SH-SY5Y (cell line): ENCODE measurements at regions not wholly inside any gene's neighbourhood (a gene's known extent, or its start where the extent isn't known, plus 50 kb on each side); places are given as distances from the start of the nearest gene placed in this dataset.

Experiments used
- GATA2 ChIP-seq: IDR thresholded peaks from 2 replicates; pipeline ENCODE4 v1.6.1; 2011; ENCODE audit warnings: mild to moderate bottlenecking, low read depth, low read length
- GATA3 ChIP-seq: IDR thresholded peaks from 2 replicates; pipeline ENCODE4 v1.6.1; 2011; ENCODE audit warnings: low read depth, mild to moderate bottlenecking, low read length, moderate library complexity

- no peak for TF ChIP-seq GATA3
- TF ChIP-seq GATA2: no peak
Measured at GRCh38 chr4:97016186-97016907, 1126.9 kb downstream of the STPG2 start.
